ENCODE measurements at regions not wholly inside any gene's neighbourhood (a gene's known extent, or its start where the extent isn't known, plus 50 kb on each side); places are given as distances from the start of the nearest gene placed in this dataset.
"Not testable (repeated sequence)": the region's sequence is repeated elsewhere in the genome, so short reads cannot be mapped to it uniquely, and the experiment has no call there.

GRCh38 chr3:103271575-103271974 is 836.8 kb downstream of the ZPLD1 start:
- H3K4me1 Mint-ChIP-seq, result no peaks in the 10 kb centered on the region
- Histone ChIP-seq H3K36me3 (ENCODE audit: control insufficient read depth, insufficient read depth, low read length) (no peaks in the 10 kb centered on the region), H3K9me3 (ENCODE audit: control insufficient read depth, insufficient read depth, low read length) (no peaks in the 10 kb centered on the region), H3K27me3 (ENCODE audit: control insufficient read depth, insufficient read depth, low read length) (no peaks in the 10 kb centered on the region), H3K4me1 (ENCODE audit: control insufficient read depth, insufficient read depth, low read length) (no peaks in the 10 kb centered on the region), H3K4me3 (ENCODE audit: low read length) (no peak overlapping the region), H3K27ac (ENCODE audit: low read length) (no peak overlapping the region)
- no peaks in the 10 kb centered on the region for H3K27me3 Mint-ChIP-seq (ENCODE audit: low read depth in 2 of 2)
- no peaks in the 10 kb centered on the region for H3K36me3 Mint-ChIP-seq
- DNase-seq, result no peak
- no peak for ATAC-seq
- H3K4me3 Mint-ChIP-seq, result no peak overlapping the region
- intact Hi-C loops (cut with micrococcal nuclease), result no loop called here
- WGBS (ENCODE audit: insufficient coverage), result 63% methylated on average over 2 of the region's 2 CpGs
- H3K9me3 Mint-ChIP-seq, result peaks cover 7 to 14% of the 10 kb centered on the region in 2 donors
- no peak for TF ChIP-seq CTCF (IDR thresholded peaks at IDR 0.05)
- no peak overlapping the region for H3K27ac Mint-ChIP-seq

- Mint-ChIP-seq H3K4me1 (no peaks in the 10 kb centered on the region), H3K27ac (no peak overlapping the region), H3K9me3 (peaks cover 5% of the 10 kb centered on the region in 2 donors), H3K27me3 (ENCODE audit: low read depth in 2 of 2) (no peaks in the 10 kb centered on the region), H3K4me3 (no peak overlapping the region), H3K36me3 (no peaks in the 10 kb centered on the region)
- WGBS (ENCODE audit: insufficient coverage), result 73% methylated on average over 2 of the region's 2 CpGs
- ATAC-seq (no peak), DNase-seq (no peak)
- H3K27me3 ChIP-seq (ENCODE audit: control insufficient read depth, insufficient read depth, low read length), result no peaks in the 10 kb centered on the region
- TF ChIP-seq CTCF (IDR thresholded peaks at IDR 0.05), result no peak
- intact Hi-C loops (cut with micrococcal nuclease), result no loop called here
- no peak overlapping the region for H3K4me3 ChIP-seq (ENCODE audit: low read length)
- H3K4me1 ChIP-seq (ENCODE audit: control insufficient read depth, insufficient read depth, low read length), result no peaks in the 10 kb centered on the region
- no peak overlapping the region for H3K27ac ChIP-seq (ENCODE audit: low read length)
- H3K36me3 ChIP-seq (ENCODE audit: control insufficient read depth, insufficient read depth, low read length), result no peaks in the 10 kb centered on the region
- no peaks in the 10 kb centered on the region for H3K9me3 ChIP-seq (ENCODE audit: control insufficient read depth, insufficient read depth, low read length)
Observed at GRCh38 chr3:103295974-103296570, 861.3 kb downstream of the ZPLD1 start.

- H3K4me1 ChIP-seq (ENCODE audit: control insufficient read depth, insufficient read depth, low read length); intact Hi-C loops (cut with micrococcal nuclease); DNase-seq; H3K27ac Mint-ChIP-seq; H3K27ac ChIP-seq (ENCODE audit: low read length); ATAC-seq; H3K36me3 ChIP-seq (ENCODE audit: control insufficient read depth, insufficient read depth, low read length); H3K4me3 ChIP-seq (ENCODE audit: low read length); H3K27me3 ChIP-seq (ENCODE audit: control insufficient read depth, insufficient read depth, low read length); H3K27me3 Mint-ChIP-seq (ENCODE audit: low read depth in 2 of 2); H3K9me3 Mint-ChIP-seq; H3K9me3 ChIP-seq (ENCODE audit: control insufficient read depth, insufficient read depth, low read length); H3K4me1 Mint-ChIP-seq; H3K36me3 Mint-ChIP-seq; H3K4me3 Mint-ChIP-seq: not testable (repeated sequence)
- 89% methylated on average over 11 of the region's 11 CpGs for WGBS (ENCODE audit: insufficient coverage)
Observed at GRCh38 chr3:103297502-103297901, 862.7 kb downstream of the ZPLD1 start.

- no peak for TF ChIP-seq CTCF (IDR thresholded peaks at IDR 0.05)
- no peaks in the 10 kb centered on the region for H3K36me3 ChIP-seq (ENCODE audit: control insufficient read depth, insufficient read depth, low read length)
- H3K27ac ChIP-seq (ENCODE audit: low read length), result no peak overlapping the region
- no peak for DNase-seq
- H3K4me3 ChIP-seq (ENCODE audit: low read length), result no peak overlapping the region
- intact Hi-C loops (cut with micrococcal nuclease), result no loop called here
- H3K27me3 Mint-ChIP-seq (ENCODE audit: low read depth in 2 of 2), result no peaks in the 10 kb centered on the region
- no peak for ATAC-seq
- H3K36me3 Mint-ChIP-seq, result no peaks in the 10 kb centered on the region
- 91% methylated on average over 4 of the region's 4 CpGs for WGBS (ENCODE audit: insufficient coverage)
- H3K9me3 ChIP-seq (ENCODE audit: control insufficient read depth, insufficient read depth, low read length), result no peaks in the 10 kb centered on the region
- no peaks in the 10 kb centered on the region for H3K4me1 Mint-ChIP-seq
- peaks cover 8 to 12% of the 10 kb centered on the region in 2 donors for H3K9me3 Mint-ChIP-seq
- H3K4me3 Mint-ChIP-seq, result no peak overlapping the region
- no peak overlapping the region for H3K27ac Mint-ChIP-seq
- H3K27me3 ChIP-seq (ENCODE audit: control insufficient read depth, insufficient read depth, low read length), result no peaks in the 10 kb centered on the region
- H3K4me1 ChIP-seq (ENCODE audit: control insufficient read depth, insufficient read depth, low read length), result no peaks in the 10 kb centered on the region
Observed at GRCh38 chr3:103306104-103306503, 871.3 kb downstream of the ZPLD1 start.
